ENCODE measurements at regions not wholly inside any gene's neighbourhood (a gene's known extent, or its start where the extent isn't known, plus 50 kb on each side); places are given as distances from the start of the nearest gene placed in this dataset.

- TF ChIP-seq POLR2AphosphoS5 (IDR thresholded peaks at IDR 0.05) = no peak
- TF ChIP-seq CTCF (IDR thresholded peaks at IDR 0.05) = no peak
Observed at GRCh38 chr7:19210893-19211413, 65.7 kb upstream of the FERD3L start.

Measured in breast epithelium (tissue), 3 donors.